ENCODE measurements at regions not wholly inside any gene's neighbourhood (a gene's known extent, or its start where the extent isn't known, plus 50 kb on each side); places are given as distances from the start of the nearest gene placed in this dataset.

- no peak for DNase-seq (ENCODE audit: low spot score)
- Histone ChIP-seq H3K4me3 (no peak overlapping the region), H4K20me1 (ENCODE audit: low read depth) (no peaks in the 10 kb centered on the region), H3K9me3 (ENCODE audit: low read depth) (no peaks in the 10 kb centered on the region), H3K27ac (no peak overlapping the region), H3K79me2 (ENCODE audit: low read depth) (no peaks in the 10 kb centered on the region), H2AFZ (replicated peaks) (no peak overlapping the region), H3K4me1 (no peaks in the 10 kb centered on the region), H3K36me3 (no peaks in the 10 kb centered on the region), H3F3A (ENCODE audit: low read depth) (no peaks in the 10 kb centered on the region), H3K4me2 (no peak overlapping the region), H3K9ac (no peak overlapping the region), H3K27me3 (no peaks in the 10 kb centered on the region)
- H3K27me3 Mint-ChIP-seq (ENCODE audit: insufficient read depth, low read depth): peaks cover 8% of the 10 kb centered on the region
- H3K36me3 Mint-ChIP-seq: no peaks in the 10 kb centered on the region
- TF ChIP-seq EZH2 (IDR thresholded peaks at IDR 0.05): no peak
- TF ChIP-seq CTCF (IDR thresholded peaks at IDR 0.05): no peak
- TF ChIP-seq EZH2phosphoT487 (IDR thresholded peaks at IDR 0.05): no peak
- no peak overlapping the region for H3K27ac Mint-ChIP-seq
- no peak overlapping the region for H3K4me3 Mint-ChIP-seq
- no peaks in the 10 kb centered on the region for H3K9me3 Mint-ChIP-seq
- H3K4me1 Mint-ChIP-seq: no peaks in the 10 kb centered on the region
Observed at GRCh38 chr10:70950037-70950436, 61.7 kb upstream of the PCBD1 start.

- Histone ChIP-seq H3K4me3 (no peak overlapping the region), H3K27me3 (no peaks in the 10 kb centered on the region), H3K36me3 (no peaks in the 10 kb centered on the region), H2AFZ (replicated peaks) (no peak overlapping the region), H3K9ac (no peak overlapping the region), H3K79me2 (ENCODE audit: low read depth) (no peaks in the 10 kb centered on the region), H4K20me1 (ENCODE audit: low read depth) (no peaks in the 10 kb centered on the region), H3F3A (ENCODE audit: low read depth) (no peaks in the 10 kb centered on the region), H3K4me1 (no peaks in the 10 kb centered on the region), H3K9me3 (ENCODE audit: low read depth) (no peaks in the 10 kb centered on the region), H3K4me2 (no peak overlapping the region), H3K27ac (no peak overlapping the region)
- H3K9me3 Mint-ChIP-seq: no peaks in the 10 kb centered on the region
- H3K4me3 Mint-ChIP-seq: no peak overlapping the region
- peaks cover 12% of the 10 kb centered on the region for H3K27me3 Mint-ChIP-seq (ENCODE audit: insufficient read depth, low read depth)
- TF ChIP-seq CTCF (IDR thresholded peaks at IDR 0.05): no peak
- no peak for TF ChIP-seq EZH2phosphoT487 (IDR thresholded peaks at IDR 0.05)
- no peak for TF ChIP-seq EZH2 (IDR thresholded peaks at IDR 0.05)
- no peaks in the 10 kb centered on the region for H3K4me1 Mint-ChIP-seq
- H3K27ac Mint-ChIP-seq: no peak overlapping the region
- no peaks in the 10 kb centered on the region for H3K36me3 Mint-ChIP-seq
- DNase-seq (ENCODE audit: low spot score): no peak
Observed at GRCh38 chr10:70950801-70951200, 62.4 kb upstream of the PCBD1 start.

DNA sequence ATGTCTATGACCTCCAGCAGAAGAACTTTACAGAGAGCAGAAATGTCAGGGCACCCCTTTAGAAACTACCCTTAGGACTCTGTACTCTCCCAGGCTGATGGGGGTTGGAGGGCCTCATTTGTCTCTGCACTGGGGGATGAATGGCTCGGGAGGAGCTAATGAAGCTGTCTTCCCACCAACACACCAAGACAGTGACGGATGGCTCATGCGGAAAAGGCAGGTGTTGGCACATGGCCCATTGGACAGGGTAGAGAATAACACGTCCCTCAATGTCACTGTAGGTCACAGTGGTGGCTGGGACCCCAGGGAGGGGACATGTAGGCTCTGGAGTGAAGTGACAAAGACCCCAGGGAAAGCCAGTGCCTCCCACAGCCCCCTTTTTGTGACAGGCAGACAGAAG, 64.0 kb upstream of the PCBD1 start:
- Histone ChIP-seq H3K9ac (no peak overlapping the region), H3K27ac (no peak overlapping the region), H3K9me3 (ENCODE audit: low read depth) (no peaks in the 10 kb centered on the region), H3K4me3 (no peak overlapping the region), H3F3A (ENCODE audit: low read depth) (no peaks in the 10 kb centered on the region), H3K4me2 (no peak overlapping the region), H3K4me1 (no peaks in the 10 kb centered on the region), H3K36me3 (no peaks in the 10 kb centered on the region), H3K79me2 (ENCODE audit: low read depth) (no peaks in the 10 kb centered on the region), H2AFZ (replicated peaks) (no peak overlapping the region), H3K27me3 (no peaks in the 10 kb centered on the region), H4K20me1 (ENCODE audit: low read depth) (no peaks in the 10 kb centered on the region)
- no peak overlapping the region for H3K4me3 Mint-ChIP-seq
- no peak overlapping the region for H3K27ac Mint-ChIP-seq
- H3K27me3 Mint-ChIP-seq (ENCODE audit: insufficient read depth, low read depth): peaks cover 17% of the 10 kb centered on the region
- TF ChIP-seq EZH2 (IDR thresholded peaks at IDR 0.05) (no peak), EZH2phosphoT487 (IDR thresholded peaks at IDR 0.05) (no peak), CTCF (IDR thresholded peaks at IDR 0.05) (no peak)
- peaks cover 5% of the 10 kb centered on the region for H3K4me1 Mint-ChIP-seq
- H3K9me3 Mint-ChIP-seq: no peaks in the 10 kb centered on the region
- H3K36me3 Mint-ChIP-seq: no peaks in the 10 kb centered on the region
- DNase-seq (ENCODE audit: low spot score): no peak

- no peak overlapping the region for H3K4me3 ChIP-seq
- H3F3A ChIP-seq (ENCODE audit: low read depth): no peaks in the 10 kb centered on the region
- no peaks in the 10 kb centered on the region for H3K27me3 ChIP-seq
- H3K36me3 Mint-ChIP-seq: no peaks in the 10 kb centered on the region
- H3K9ac ChIP-seq: no peak overlapping the region
- no peaks in the 10 kb centered on the region for H3K4me1 ChIP-seq
- no peaks in the 10 kb centered on the region for H3K9me3 Mint-ChIP-seq
- H2AFZ ChIP-seq (replicated peaks): no peak overlapping the region
- no peaks in the 10 kb centered on the region for H3K36me3 ChIP-seq
- TF ChIP-seq EZH2 (IDR thresholded peaks at IDR 0.05) (no peak), EZH2phosphoT487 (IDR thresholded peaks at IDR 0.05) (no peak), CTCF (IDR thresholded peaks at IDR 0.05) (no peak)
- H3K4me2 ChIP-seq: no peak overlapping the region
- H3K27ac ChIP-seq: no peak overlapping the region
- no peaks in the 10 kb centered on the region for H4K20me1 ChIP-seq (ENCODE audit: low read depth)
- DNase-seq (ENCODE audit: low spot score): no peak
- no peaks in the 10 kb centered on the region for H3K9me3 ChIP-seq (ENCODE audit: low read depth)
- H3K4me3 Mint-ChIP-seq: no peak overlapping the region
- H3K4me1 Mint-ChIP-seq: peaks cover 6% of the 10 kb centered on the region
- no peaks in the 10 kb centered on the region for H3K79me2 ChIP-seq (ENCODE audit: low read depth)
- peaks cover 17% of the 10 kb centered on the region for H3K27me3 Mint-ChIP-seq (ENCODE audit: insufficient read depth, low read depth)
- no peak overlapping the region for H3K27ac Mint-ChIP-seq
Observed at GRCh38 chr10:70952921-70953320, 64.6 kb upstream of the PCBD1 start.

Data from neural progenitor cell (in vitro differentiated cells).